Liver (tissue), 8 donors: ENCODE measurements at regions not wholly inside any gene's neighbourhood (a gene's known extent, or its start where the extent isn't known, plus 50 kb on each side); places are given as distances from the start of the nearest gene placed in this dataset.

Source experiments
- DNase-seq: peaks from one replicate; pipeline ENCODE4 v3.0.0-alpha.2; 2017; ENCODE audit warnings: low spot score
- H3K27ac ChIP-seq, 2 donors: one replicate each; pipeline ENCODE4 v1.7.0; 2013; ENCODE audit warnings: inconsistent platforms in 2 of 2, low read length in 2 of 2, control low read depth in 1 of 2, low read depth in 1 of 2, mild to moderate bottlenecking in 1 of 2
- H3K27me3 ChIP-seq, 4 donors: one replicate each; pipeline versions ENCODE4 v1.6.1 to v1.7.0; 2013; ENCODE audit warnings: low read length in 3 of 4, inconsistent platforms in 1 of 4, mild to moderate bottlenecking in 1 of 4, moderate library complexity in 1 of 4; ENCODE audit not compliant: control insufficient read depth in 4 of 4, insufficient read depth in 4 of 4
- H3K36me3 ChIP-seq, 4 donors: one replicate each; pipeline versions ENCODE4 v1.6.1 to v1.7.0; 2013; ENCODE audit warnings: low read length in 3 of 4, mild to moderate bottlenecking in 3 of 4, low read depth in 1 of 4, moderate library complexity in 1 of 4; ENCODE audit not compliant: control insufficient read depth in 4 of 4, insufficient read depth in 3 of 4
- H3K4me1 ChIP-seq, 4 donors: one replicate each; pipeline versions ENCODE4 v1.6.1 to v1.7.0; 2013; ENCODE audit warnings: low read length in 3 of 4, mild to moderate bottlenecking in 3 of 4, moderate library complexity in 1 of 4; ENCODE audit not compliant: control insufficient read depth in 4 of 4, insufficient read depth in 4 of 4
- H3K4me3 ChIP-seq, 3 donors: one replicate each; pipeline versions ENCODE4 v1.6.1 to v1.7.0; 2013; ENCODE audit warnings: low read length in 3 of 3, control low read depth in 1 of 3, low read depth in 1 of 3, mild to moderate bottlenecking in 1 of 3
- H3K9ac ChIP-seq, 2 donors: one replicate each; pipeline ENCODE4 v1.7.0; 2013; ENCODE audit warnings: low read length in 2 of 2, mild to moderate bottlenecking in 2 of 2, moderate library complexity in 2 of 2, control low read depth in 1 of 2, low read depth in 1 of 2
- H3K9me3 ChIP-seq, 4 donors: one replicate each; pipeline versions ENCODE4 v1.6.1 to v1.7.0; 2013; ENCODE audit warnings: low read length in 3 of 4; ENCODE audit not compliant: control insufficient read depth in 4 of 4
- ATF3 ChIP-seq: IDR thresholded peaks from 2 replicates; pipeline ENCODE4 v1.6.1; 2016; ENCODE audit warnings: antibody characterized with exemption
- EGR1 ChIP-seq, 2 donors: IDR thresholded peaks; 2 replicates each; pipeline ENCODE4 v1.6.1; 2016 to 2018; ENCODE audit warnings: antibody characterized with exemption in 2 of 2, low read depth in 2 of 2
- FOXA1 ChIP-seq: IDR thresholded peaks from 2 replicates; pipeline ENCODE4 v1.6.1; 2016; ENCODE audit warnings: antibody characterized with exemption
- FOXA2 ChIP-seq: IDR thresholded peaks from 2 replicates; pipeline ENCODE4 v1.6.1; 2016; ENCODE audit warnings: antibody characterized with exemption
- GABPA ChIP-seq, 2 donors: IDR thresholded peaks in 1 of 2; conservative IDR thresholded peaks in 1 of 2; 2 replicates each; pipeline ENCODE4 v1.6.1; 2016; ENCODE audit warnings: antibody characterized with exemption in 2 of 2, mild to moderate bottlenecking in 1 of 2, moderate library complexity in 1 of 2
- HNF4A ChIP-seq, 2 donors: conservative IDR thresholded peaks; 2 replicates each; pipeline ENCODE4 v1.6.1; 2016; ENCODE audit warnings: antibody characterized with exemption in 2 of 2, mild to moderate bottlenecking in 2 of 2
- HNF4G ChIP-seq: IDR thresholded peaks from 2 replicates; pipeline ENCODE4 v1.6.1; 2016; ENCODE audit warnings: antibody characterized with exemption
- JUND ChIP-seq, 2 donors: IDR thresholded peaks; 2 replicates each; pipeline ENCODE4 v1.6.1; 2016; ENCODE audit warnings: antibody characterized with exemption in 2 of 2
- MAX ChIP-seq: IDR thresholded peaks from 2 replicates; pipeline ENCODE4 v1.6.1; 2016; ENCODE audit warnings: antibody characterized with exemption
- NR2F2 ChIP-seq: IDR thresholded peaks from 2 replicates; pipeline ENCODE4 v1.6.1; 2016; ENCODE audit warnings: antibody characterized with exemption
- RAD21 ChIP-seq, 2 donors: IDR thresholded peaks; 2 replicates each; pipeline ENCODE4 v1.6.1; 2016; ENCODE audit warnings: antibody characterized with exemption in 2 of 2, mild to moderate bottlenecking in 2 of 2
- RXRA ChIP-seq, 2 donors: IDR thresholded peaks; 2 replicates each; pipeline ENCODE4 v1.6.1; 2017 to 2018; ENCODE audit warnings: antibody characterized with exemption in 2 of 2, mild to moderate bottlenecking in 1 of 2
- SP1 ChIP-seq: IDR thresholded peaks from 2 replicates; pipeline ENCODE4 v1.6.1; 2018; ENCODE audit warnings: antibody characterized with exemption, mild to moderate bottlenecking
- TAF1 ChIP-seq: conservative IDR thresholded peaks from 2 replicates; pipeline ENCODE4 v1.6.1; 2016; ENCODE audit warnings: antibody characterized with exemption, mild to moderate bottlenecking
- YY1 ChIP-seq: IDR thresholded peaks from 2 replicates; pipeline ENCODE4 v1.6.1; 2016; ENCODE audit warnings: antibody characterized with exemption, mild to moderate bottlenecking
- ZBTB33 ChIP-seq: IDR thresholded peaks from 2 replicates; pipeline ENCODE4 v1.6.1; 2016; ENCODE audit warnings: antibody characterized with exemption
- WGBS: extraction: QIAGEN DNeasy Blood & Tissue Kit; methylation state at CpG from one replicate; pipeline ENCODE4 v1.1.7; 2013; 5-methylcytosine and 5-hydroxymethylcytosine counted together
- TF ChIP-seq, protein P1 (sequence below): fragments of 150-350 bp; IDR thresholded peaks from 2 replicates; pipeline ENCODE4 v1.5.1; 2017; ENCODE audit warnings: improper control_type of control experiment, low read depth, low read length; ENCODE audit not compliant: missing input control
- TF ChIP-seq, protein P2 (sequence below): IDR thresholded peaks from 2 replicates; pipeline ENCODE4 v1.6.1; 2016; ENCODE audit warnings: antibody characterized with exemption, mild to moderate bottlenecking
- donor health status: healthy.
- donor health status: healthy.
- donor health status: healthy.
- donor health status: healthy.
- donor health status: healthy.

- peaks cover 0 to 4% (median 0%) of the 10 kb centered on the region in 4 donors for H3K27me3 ChIP-seq
- 64% methylated on average over 2 of the region's 2 CpGs for WGBS
Measured at GRCh38 chr17:14959106-14959648, 305.9 kb downstream of the PMP22 start.

More at GRCh38 chr17:14959106-14959648, 305.9 kb downstream of the PMP22 start:
- Histone ChIP-seq H3K9me3 (peaks cover 0 to 3% (median 0%) of the 10 kb centered on the region in 4 donors), H3K27ac (no peak overlapping the region), H3K36me3 (no peaks in the 10 kb centered on the region), H3K9ac (no peak overlapping the region), H3K4me3 (no peak overlapping the region), H3K4me1 (no peaks in the 10 kb centered on the region)
- no peak for DNase-seq
- TF ChIP-seq HNF4G (no peak), HNF4A (conservative IDR thresholded peaks at IDR 0.05) (no peak), NR2F2 (no peak), MAX (no peak), ZBTB33 (no peak), EGR1 (IDR thresholded peaks at IDR 0.05; ENCODE audit: low read depth in 2 of 2) (no peak), RAD21 (IDR thresholded peaks at IDR 0.05) (no peak), GABPA (IDR thresholded peaks at IDR 0.05 in 1 of 2, conservative IDR thresholded peaks at IDR 0.05 in 1 of 2) (no peak), JUND (IDR thresholded peaks at IDR 0.05) (no peak), RXRA (IDR thresholded peaks at IDR 0.05) (no peak), TAF1 (no peak), YY1 (no peak), FOXA1 (no peak), ATF3 (no peak), SP1 (no peak), FOXA2 (no peak)
- TF ChIP-seq, protein P1, sequence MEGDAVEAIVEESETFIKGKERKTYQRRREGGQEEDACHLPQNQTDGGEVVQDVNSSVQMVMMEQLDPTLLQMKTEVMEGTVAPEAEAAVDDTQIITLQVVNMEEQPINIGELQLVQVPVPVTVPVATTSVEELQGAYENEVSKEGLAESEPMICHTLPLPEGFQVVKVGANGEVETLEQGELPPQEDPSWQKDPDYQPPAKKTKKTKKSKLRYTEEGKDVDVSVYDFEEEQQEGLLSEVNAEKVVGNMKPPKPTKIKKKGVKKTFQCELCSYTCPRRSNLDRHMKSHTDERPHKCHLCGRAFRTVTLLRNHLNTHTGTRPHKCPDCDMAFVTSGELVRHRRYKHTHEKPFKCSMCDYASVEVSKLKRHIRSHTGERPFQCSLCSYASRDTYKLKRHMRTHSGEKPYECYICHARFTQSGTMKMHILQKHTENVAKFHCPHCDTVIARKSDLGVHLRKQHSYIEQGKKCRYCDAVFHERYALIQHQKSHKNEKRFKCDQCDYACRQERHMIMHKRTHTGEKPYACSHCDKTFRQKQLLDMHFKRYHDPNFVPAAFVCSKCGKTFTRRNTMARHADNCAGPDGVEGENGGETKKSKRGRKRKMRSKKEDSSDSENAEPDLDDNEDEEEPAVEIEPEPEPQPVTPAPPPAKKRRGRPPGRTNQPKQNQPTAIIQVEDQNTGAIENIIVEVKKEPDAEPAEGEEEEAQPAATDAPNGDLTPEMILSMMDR: no peak
- TF ChIP-seq, protein P2, sequence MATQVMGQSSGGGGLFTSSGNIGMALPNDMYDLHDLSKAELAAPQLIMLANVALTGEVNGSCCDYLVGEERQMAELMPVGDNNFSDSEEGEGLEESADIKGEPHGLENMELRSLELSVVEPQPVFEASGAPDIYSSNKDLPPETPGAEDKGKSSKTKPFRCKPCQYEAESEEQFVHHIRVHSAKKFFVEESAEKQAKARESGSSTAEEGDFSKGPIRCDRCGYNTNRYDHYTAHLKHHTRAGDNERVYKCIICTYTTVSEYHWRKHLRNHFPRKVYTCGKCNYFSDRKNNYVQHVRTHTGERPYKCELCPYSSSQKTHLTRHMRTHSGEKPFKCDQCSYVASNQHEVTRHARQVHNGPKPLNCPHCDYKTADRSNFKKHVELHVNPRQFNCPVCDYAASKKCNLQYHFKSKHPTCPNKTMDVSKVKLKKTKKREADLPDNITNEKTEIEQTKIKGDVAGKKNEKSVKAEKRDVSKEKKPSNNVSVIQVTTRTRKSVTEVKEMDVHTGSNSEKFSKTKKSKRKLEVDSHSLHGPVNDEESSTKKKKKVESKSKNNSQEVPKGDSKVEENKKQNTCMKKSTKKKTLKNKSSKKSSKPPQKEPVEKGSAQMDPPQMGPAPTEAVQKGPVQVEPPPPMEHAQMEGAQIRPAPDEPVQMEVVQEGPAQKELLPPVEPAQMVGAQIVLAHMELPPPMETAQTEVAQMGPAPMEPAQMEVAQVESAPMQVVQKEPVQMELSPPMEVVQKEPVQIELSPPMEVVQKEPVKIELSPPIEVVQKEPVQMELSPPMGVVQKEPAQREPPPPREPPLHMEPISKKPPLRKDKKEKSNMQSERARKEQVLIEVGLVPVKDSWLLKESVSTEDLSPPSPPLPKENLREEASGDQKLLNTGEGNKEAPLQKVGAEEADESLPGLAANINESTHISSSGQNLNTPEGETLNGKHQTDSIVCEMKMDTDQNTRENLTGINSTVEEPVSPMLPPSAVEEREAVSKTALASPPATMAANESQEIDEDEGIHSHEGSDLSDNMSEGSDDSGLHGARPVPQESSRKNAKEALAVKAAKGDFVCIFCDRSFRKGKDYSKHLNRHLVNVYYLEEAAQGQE: no peak
